IMR-90 (cell line): ENCODE measurements at regions not wholly inside any gene's neighbourhood (a gene's known extent, or its start where the extent isn't known, plus 50 kb on each side); places are given as distances from the start of the nearest gene placed in this dataset.

Source experiments
- ATAC-seq: fragments of 200-7000 bp; cut with Tn5 transposase; 2 replicates; pipeline ENCODE4 v1.9.1; 2020; ENCODE audit warnings: low read depth, mild to moderate bottlenecking, moderate library complexity
- BruUV-seq: library from RNA; stranded (reverse); fragments of 400-500 nt; replicated peaks from 2 replicates; lab custom pipeline; 2021; lab: Mats Ljungman, UMichigan
- CTCF ChIA-PET: fragments of 300-600 bp; formaldehyde crosslinking; extraction: SDS; loops from one replicate; lab custom pipeline; 2021; ENCODE audit warnings: antibody characterized with exemption; lab: Yijun Ruan, JAX
- POLR2A ChIA-PET: fragments of 300-600 bp; sonication (Branson Sonifier 250); formaldehyde crosslinking; loops from one replicate; lab custom pipeline; 2022; ENCODE audit warnings: antibody characterized with exemption; ENCODE audit not compliant: unreplicated experiment; lab: Charles Lee
- DNase-seq: peaks from one replicate; pipeline ENCODE4 v3.0.0; 2013
- H2AFZ ChIP-seq: replicated peaks from 2 replicates; pipeline ENCODE3; 2013; ENCODE audit warnings: low read length, mild to moderate bottlenecking; ENCODE audit not compliant: poor library complexity
- H2AK5ac ChIP-seq: 2 replicates; pipeline ENCODE4 v1.6.1; 2013; ENCODE audit warnings: low read depth, low read length, inconsistent platforms
- H2AK9ac ChIP-seq: replicated peaks from 2 replicates; pipeline ENCODE3; 2013; ENCODE audit warnings: mild to moderate bottlenecking, low read depth, low read length, moderate library complexity; ENCODE audit not compliant: poor library complexity
- H2BK120ac ChIP-seq: 2 replicates; pipeline ENCODE4 v1.6.1; 2013; ENCODE audit warnings: low read depth, low read length, inconsistent platforms
- H2BK15ac ChIP-seq: 3 replicates; pipeline ENCODE4 v1.6.1; 2013; ENCODE audit warnings: low read depth, low read length, inconsistent platforms
- H2BK20ac ChIP-seq: 2 replicates; pipeline ENCODE4 v1.6.1; 2013; ENCODE audit warnings: low read depth, mild to moderate bottlenecking, inconsistent platforms, low read length, moderate library complexity
- H2BK5ac ChIP-seq: 2 replicates; pipeline ENCODE4 v1.6.1; 2013; ENCODE audit warnings: mild to moderate bottlenecking, low read depth, low read length, inconsistent platforms; ENCODE audit not compliant: poor library complexity, severe bottlenecking
- H3K14ac ChIP-seq: replicated peaks from 2 replicates; pipeline ENCODE4 v1.6.1; 2013; ENCODE audit warnings: low read depth, low read length, inconsistent platforms
- H3K18ac ChIP-seq: 2 replicates; pipeline ENCODE4 v1.6.1; 2013; ENCODE audit warnings: low read depth, low read length, control low read depth
- H3K23ac ChIP-seq: 2 replicates; pipeline ENCODE4 v1.6.1; 2013; ENCODE audit warnings: low read depth, low read length, inconsistent platforms
- H3K27ac ChIP-seq: 2 replicates; pipeline ENCODE4 v1.5.1; 2013; ENCODE audit warnings: mild to moderate bottlenecking, control low read depth, low read length; ENCODE audit not compliant: insufficient read depth
- H3K27me3 ChIP-seq: 2 replicates; pipeline ENCODE4 v1.6.1; 2013; ENCODE audit warnings: low read length; ENCODE audit not compliant: control insufficient read depth, insufficient read depth
- H3K36me3 ChIP-seq: 2 replicates; pipeline ENCODE4 v1.6.1; 2013; ENCODE audit warnings: low read length, mixed read lengths; ENCODE audit not compliant: control insufficient read depth, insufficient read depth
- H3K4ac ChIP-seq: 2 replicates; pipeline ENCODE4 v1.6.1; 2013; ENCODE audit warnings: low read depth, low read length, inconsistent platforms
- H3K4me1 ChIP-seq: 2 replicates; pipeline ENCODE4 v1.6.1; 2013; ENCODE audit warnings: low read length, mixed read lengths; ENCODE audit not compliant: control insufficient read depth, insufficient read depth
- H3K4me2 ChIP-seq: 2 replicates; pipeline ENCODE4 v1.6.1; 2013; ENCODE audit warnings: low read depth, mild to moderate bottlenecking, control low read depth, low read length, moderate library complexity
- H3K4me3 ChIP-seq: 2 replicates; pipeline ENCODE4 v1.5.1; 2013; ENCODE audit warnings: low read depth, mild to moderate bottlenecking, control low read depth, low read length, moderate library complexity; ENCODE audit not compliant: insufficient read depth
- H3K56ac ChIP-seq: 2 replicates; pipeline ENCODE4 v1.6.1; 2013; ENCODE audit warnings: low read length, inconsistent platforms; ENCODE audit not compliant: insufficient read depth; ENCODE audit errors: extremely low read depth
- H3K79me1 ChIP-seq, 2 experiments: 2 replicates each; pipeline ENCODE4 v1.6.1; 2013; ENCODE audit warnings: low read length in 2 of 2, inconsistent platforms in 1 of 2, low read depth in 1 of 2
- H3K9ac ChIP-seq: 2 replicates; pipeline ENCODE4 v1.6.1; 2013; ENCODE audit warnings: low read depth, low read length, control low read depth
- H3K9me1 ChIP-seq: 2 replicates; pipeline ENCODE4 v1.6.1; 2013; ENCODE audit warnings: low read length, inconsistent platforms; ENCODE audit not compliant: insufficient read depth
- H3K9me3 ChIP-seq: 2 replicates; pipeline ENCODE4 v1.6.1; 2013; ENCODE audit warnings: low read length; ENCODE audit not compliant: control insufficient read depth, insufficient read depth
- H4K20me1 ChIP-seq: 2 replicates; pipeline ENCODE4 v1.6.1; 2013; ENCODE audit warnings: low read length, inconsistent platforms; ENCODE audit not compliant: insufficient read depth
- H4K5ac ChIP-seq: 2 replicates; pipeline ENCODE4 v1.6.1; 2013; ENCODE audit warnings: mild to moderate bottlenecking, low read depth, low read length, control low read depth
- H4K8ac ChIP-seq, 2 experiments: 2 replicates each; pipeline ENCODE4 v1.6.1; 2013; ENCODE audit warnings: low read depth in 2 of 2, low read length in 2 of 2, control low read depth in 1 of 2, inconsistent platforms in 1 of 2
- H4K91ac ChIP-seq: 2 replicates; pipeline ENCODE4 v1.6.1; 2013; ENCODE audit warnings: low read depth, low read length, inconsistent platforms; ENCODE audit not compliant: insufficient read depth
- BHLHE40 ChIP-seq: fragments of 150-350 bp; IDR thresholded peaks from 2 replicates; pipeline ENCODE4 v1.6.1; 2016; ENCODE audit warnings: mild to moderate bottlenecking, low read depth, low read length
- CEBPB ChIP-seq: IDR thresholded peaks from 2 replicates; pipeline ENCODE4 v1.6.1; 2012; ENCODE audit warnings: low read depth, low read length, improper control_type of control experiment
- CHD1 ChIP-seq: IDR thresholded peaks from 2 replicates; pipeline ENCODE4 v1.6.1; 2012; ENCODE audit warnings: low read depth, low read length, improper control_type of control experiment
- ELK1 ChIP-seq: fragments of 150-350 bp; IDR thresholded peaks from 2 replicates; pipeline ENCODE4 v1.6.1; 2016; ENCODE audit warnings: low read depth, mild to moderate bottlenecking, low read length, moderate library complexity, borderline replicate concordance
- FOS ChIP-seq: fragments of 150-350 bp; IDR thresholded peaks from 2 replicates; pipeline ENCODE4 v1.6.1; 2016; ENCODE audit warnings: low read depth, low read length
- MAFK ChIP-seq: IDR thresholded peaks from 2 replicates; pipeline ENCODE4 v1.6.1; 2012; ENCODE audit warnings: low read depth, low read length, improper control_type of control experiment
- MAZ ChIP-seq: IDR thresholded peaks from 2 replicates; pipeline ENCODE4 v1.6.1; 2012; ENCODE audit warnings: low read depth, mild to moderate bottlenecking, low read length, improper control_type of control experiment, moderate library complexity, borderline replicate concordance
- MXI1 ChIP-seq: IDR thresholded peaks from 2 replicates; pipeline ENCODE4 v1.6.1; 2012; ENCODE audit warnings: low read depth, mild to moderate bottlenecking, low read length, moderate library complexity, borderline replicate concordance
- NFE2L2 ChIP-seq: fragments of 150-350 bp; IDR thresholded peaks from 2 replicates; pipeline ENCODE4 v1.6.1; 2016; ENCODE audit warnings: low read depth, mild to moderate bottlenecking, low read length
- POLR2A ChIP-seq: IDR thresholded peaks from 2 replicates; pipeline ENCODE4 v1.6.1; 2012; ENCODE audit warnings: mild to moderate bottlenecking, low read depth, low read length
- RAD21 ChIP-seq: IDR thresholded peaks from 2 replicates; pipeline ENCODE4 v1.6.1; 2012; ENCODE audit warnings: low read length, improper control_type of control experiment
- RCOR1 ChIP-seq: IDR thresholded peaks from 2 replicates; pipeline ENCODE4 v1.6.1; 2012; ENCODE audit warnings: mild to moderate bottlenecking, low read length, improper control_type of control experiment; ENCODE audit not compliant: insufficient replicate concordance
- RFX5 ChIP-seq: IDR thresholded peaks from 2 replicates; pipeline ENCODE4 v1.8.0; 2012; ENCODE audit warnings: low read depth, mild to moderate bottlenecking, low read length, moderate library complexity
- SMC3 ChIP-seq: fragments of 150-350 bp; IDR thresholded peaks from 2 replicates; pipeline ENCODE4 v1.6.1; 2016; ENCODE audit warnings: low read depth, mild to moderate bottlenecking, antibody characterized with exemption, low read length, moderate library complexity
- WGBS, 2 experiments: methylation state at CpG; one replicate each; pipeline versions ENCODE4 v1.1.5 to v1.1.7; 2013; ENCODE audit warnings: missing lambda C conversion rate in 2 of 2; ENCODE audit not compliant: insufficient read length in 1 of 2; ENCODE audit errors: extremely low coverage in 2 of 2; 5-methylcytosine and 5-hydroxymethylcytosine counted together
- dilution Hi-C: fragments of 300-500 bp; cut with HindIII; formaldehyde crosslinking; loops from one replicate; pipeline ENCODE4 v1.14.3; 2018; ENCODE audit warnings: low sequenced_read_pairs; ENCODE audit not compliant: unreplicated experiment
- in situ Hi-C: fragments of 300-500 bp; cut with MboI; formaldehyde crosslinking; loops from 3 replicates; pipeline ENCODE4 v1.14.3; 2019; ENCODE audit warnings: low sequenced_read_pairs, inconsistent platforms, mixed read lengths
- intact Hi-C: fragments of 100-400 bp; cut with micrococcal nuclease; formaldehyde crosslinking; loops from 2 replicates; pipeline ENCODE4 v1.10.0; 2022
- TF ChIP-seq, protein P1 (sequence below): conservative IDR thresholded peaks from 2 replicates; pipeline ENCODE4 v1.5.1; 2012; ENCODE audit warnings: mild to moderate bottlenecking, low read depth, low read length, improper control_type of control experiment
- TF ChIP-seq, protein P2 (sequence below): fragments of 150-350 bp; IDR thresholded peaks from 2 replicates; pipeline ENCODE4 v1.6.1; 2017; ENCODE audit warnings: mild to moderate bottlenecking, antibody characterized with exemption, low read length, low read depth

DNA sequence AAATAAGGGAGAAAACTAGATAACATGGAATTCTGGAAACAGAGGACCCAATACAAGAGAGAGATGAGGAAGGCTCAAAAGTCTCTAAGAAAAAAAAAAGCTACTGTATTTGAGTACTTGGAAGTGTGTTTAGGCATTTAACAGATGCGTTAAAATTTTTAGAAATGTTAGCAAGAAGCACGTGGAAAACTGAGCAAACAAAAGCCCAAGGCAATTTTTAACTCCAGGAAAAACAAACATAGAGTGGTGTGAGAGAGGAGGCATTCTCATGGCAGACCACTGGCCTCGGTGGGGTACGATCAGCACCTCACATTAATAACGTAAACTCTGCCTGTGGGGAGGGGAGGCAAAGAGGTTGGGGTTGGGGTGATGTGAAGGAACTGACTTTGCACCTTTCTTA is 321.4 kb downstream of the GADD45G start:
- intact Hi-C loops, result no loop called here
- no peak overlapping the region for H3K9ac ChIP-seq
- no peaks in the 10 kb centered on the region for H3K79me1 ChIP-seq
- peaks cover 3% of the 10 kb centered on the region; the same call in 1 of the 2 replicates for H3K9me1 ChIP-seq
- no peaks in the 10 kb centered on the region for H4K20me1 ChIP-seq
- no peak for ATAC-seq
- H2BK5ac ChIP-seq, result no peak overlapping the region
- no peak overlapping the region for H2AK9ac ChIP-seq
- no peak overlapping the region for H4K8ac ChIP-seq
- POLR2A ChIA-PET, result no interaction called here
- no peak overlapping the region for H2BK15ac ChIP-seq
- H2AFZ ChIP-seq, result no peak overlapping the region
- H2BK120ac ChIP-seq, result no peak overlapping the region
- CTCF ChIA-PET, result interaction anchor here (0.7 kb wide), 1 partner anchor 169 kb away, joined by 3 read pairs; no protein-coding TSS in a partner anchor
- no TSS peak for BruUV-seq
- no peak overlapping the region for H4K5ac ChIP-seq
- no CpG with 5 or more reads among the region's 5 CpGs for WGBS, 2 experiments
- H4K91ac ChIP-seq, result no peak overlapping the region
- no peak overlapping the region for H3K18ac ChIP-seq
- no peak overlapping the region for H2BK20ac ChIP-seq
- dilution Hi-C loops, result no loop called here
- TF ChIP-seq RFX5 (no peak), POLR2A (no peak), BHLHE40 (no peak), MXI1 (no peak), RCOR1 (no peak), CHD1 (no peak), MAZ (no peak), SMC3 (no peak), RAD21 (no peak), FOS (no peak), CEBPB (no peak), ELK1 (no peak), MAFK (no peak), NFE2L2 (no peak)
- TF ChIP-seq, protein P1, sequence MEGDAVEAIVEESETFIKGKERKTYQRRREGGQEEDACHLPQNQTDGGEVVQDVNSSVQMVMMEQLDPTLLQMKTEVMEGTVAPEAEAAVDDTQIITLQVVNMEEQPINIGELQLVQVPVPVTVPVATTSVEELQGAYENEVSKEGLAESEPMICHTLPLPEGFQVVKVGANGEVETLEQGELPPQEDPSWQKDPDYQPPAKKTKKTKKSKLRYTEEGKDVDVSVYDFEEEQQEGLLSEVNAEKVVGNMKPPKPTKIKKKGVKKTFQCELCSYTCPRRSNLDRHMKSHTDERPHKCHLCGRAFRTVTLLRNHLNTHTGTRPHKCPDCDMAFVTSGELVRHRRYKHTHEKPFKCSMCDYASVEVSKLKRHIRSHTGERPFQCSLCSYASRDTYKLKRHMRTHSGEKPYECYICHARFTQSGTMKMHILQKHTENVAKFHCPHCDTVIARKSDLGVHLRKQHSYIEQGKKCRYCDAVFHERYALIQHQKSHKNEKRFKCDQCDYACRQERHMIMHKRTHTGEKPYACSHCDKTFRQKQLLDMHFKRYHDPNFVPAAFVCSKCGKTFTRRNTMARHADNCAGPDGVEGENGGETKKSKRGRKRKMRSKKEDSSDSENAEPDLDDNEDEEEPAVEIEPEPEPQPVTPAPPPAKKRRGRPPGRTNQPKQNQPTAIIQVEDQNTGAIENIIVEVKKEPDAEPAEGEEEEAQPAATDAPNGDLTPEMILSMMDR, result no peak
- TF ChIP-seq, protein P2, sequence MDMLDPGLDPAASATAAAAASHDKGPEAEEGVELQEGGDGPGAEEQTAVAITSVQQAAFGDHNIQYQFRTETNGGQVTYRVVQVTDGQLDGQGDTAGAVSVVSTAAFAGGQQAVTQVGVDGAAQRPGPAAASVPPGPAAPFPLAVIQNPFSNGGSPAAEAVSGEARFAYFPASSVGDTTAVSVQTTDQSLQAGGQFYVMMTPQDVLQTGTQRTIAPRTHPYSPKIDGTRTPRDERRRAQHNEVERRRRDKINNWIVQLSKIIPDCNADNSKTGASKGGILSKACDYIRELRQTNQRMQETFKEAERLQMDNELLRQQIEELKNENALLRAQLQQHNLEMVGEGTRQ, result no peak
- no peaks in the 10 kb centered on the region for H3K36me3 ChIP-seq
- H3K14ac ChIP-seq, result no peak overlapping the region
- DNase-seq, result no peak
- H3K23ac ChIP-seq, result no peak overlapping the region
- H3K4me2 ChIP-seq, result no peak overlapping the region
- H3K56ac ChIP-seq, result no peak overlapping the region
- no peaks in the 10 kb centered on the region; the same call in 1 of the 2 replicates for H3K27me3 ChIP-seq
- no peak overlapping the region for H2AK5ac ChIP-seq
- H3K4ac ChIP-seq, result no peak overlapping the region
- H3K4me3 ChIP-seq, result no peak overlapping the region
- no peak overlapping the region for H3K27ac ChIP-seq
- in situ Hi-C loops, result no loop called here
- H3K9me3 ChIP-seq, result no peaks in the 10 kb centered on the region
- H3K4me1 ChIP-seq, result no peaks in the 10 kb centered on the region
